Testis (tissue), 2 donors: ENCODE measurements at regions not wholly inside any gene's neighbourhood (a gene's known extent, or its start where the extent isn't known, plus 50 kb on each side); places are given as distances from the start of the nearest gene placed in this dataset.

Experiments
- POLR2A ChIP-seq: fragments of 450-650 bp; IDR thresholded peaks from one replicate; pipeline ENCODE4 v1.6.1; 2017; ENCODE audit warnings: antibody characterized with exemption, mild to moderate bottlenecking, moderate library complexity
- TF ChIP-seq, protein P1 (sequence below), 3 experiments: fragments of 450-650 bp in 2 of 3; fragments of 200-600 bp in 1 of 3; sonication (generic) in 1 of 3; IDR thresholded peaks; one replicate each; pipeline ENCODE4 v1.5.1; 2016 to 2019; ENCODE audit warnings: antibody characterized with exemption in 3 of 3, mild to moderate bottlenecking in 2 of 3, moderate library complexity in 1 of 3

DNA sequence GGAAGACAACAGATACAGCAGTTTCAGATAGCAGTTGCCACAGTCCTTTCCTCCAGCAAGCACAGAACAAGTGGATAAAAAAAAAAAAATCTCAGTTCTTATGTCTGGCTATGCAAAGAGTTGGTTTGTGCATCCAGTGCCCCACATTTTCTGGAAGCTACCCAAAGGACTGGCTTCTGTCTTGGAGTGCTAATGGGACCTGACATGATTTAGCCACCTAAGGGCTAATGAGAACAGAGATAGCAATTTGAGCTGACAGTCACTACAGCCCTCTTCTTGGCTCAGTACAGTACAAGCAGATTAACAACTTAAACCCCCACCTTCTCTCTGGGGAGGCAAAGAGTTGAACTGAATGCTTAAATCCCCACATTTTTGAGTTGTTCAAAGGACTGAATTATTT is 976.8 kb downstream of the TBC1D32 start:
- TF ChIP-seq, protein P1, sequence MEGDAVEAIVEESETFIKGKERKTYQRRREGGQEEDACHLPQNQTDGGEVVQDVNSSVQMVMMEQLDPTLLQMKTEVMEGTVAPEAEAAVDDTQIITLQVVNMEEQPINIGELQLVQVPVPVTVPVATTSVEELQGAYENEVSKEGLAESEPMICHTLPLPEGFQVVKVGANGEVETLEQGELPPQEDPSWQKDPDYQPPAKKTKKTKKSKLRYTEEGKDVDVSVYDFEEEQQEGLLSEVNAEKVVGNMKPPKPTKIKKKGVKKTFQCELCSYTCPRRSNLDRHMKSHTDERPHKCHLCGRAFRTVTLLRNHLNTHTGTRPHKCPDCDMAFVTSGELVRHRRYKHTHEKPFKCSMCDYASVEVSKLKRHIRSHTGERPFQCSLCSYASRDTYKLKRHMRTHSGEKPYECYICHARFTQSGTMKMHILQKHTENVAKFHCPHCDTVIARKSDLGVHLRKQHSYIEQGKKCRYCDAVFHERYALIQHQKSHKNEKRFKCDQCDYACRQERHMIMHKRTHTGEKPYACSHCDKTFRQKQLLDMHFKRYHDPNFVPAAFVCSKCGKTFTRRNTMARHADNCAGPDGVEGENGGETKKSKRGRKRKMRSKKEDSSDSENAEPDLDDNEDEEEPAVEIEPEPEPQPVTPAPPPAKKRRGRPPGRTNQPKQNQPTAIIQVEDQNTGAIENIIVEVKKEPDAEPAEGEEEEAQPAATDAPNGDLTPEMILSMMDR (IDR thresholded peaks at IDR 0.05): no peak
- no peak for TF ChIP-seq POLR2A
